Epidermal melanocyte (primary cell): ENCODE measurements at regions not wholly inside any gene's neighbourhood (a gene's known extent, or its start where the extent isn't known, plus 50 kb on each side); places are given as distances from the start of the nearest gene placed in this dataset.

Experiments
- DNase-seq: peaks from one replicate; pipeline ENCODE4 v3.0.0; 2011; ENCODE audit warnings: low spot score; ENCODE audit not compliant: insufficient read length

- no peak for DNase-seq
Observed at GRCh38 chr7:33727315-33727714, 178.0 kb upstream of the BMPER start.

GRCh38 chr7:33728873-33729551, 176.3 kb upstream of the BMPER start:
- DNase-seq, result no peak

GRCh38 chr7:33729726-33730125, 175.6 kb upstream of the BMPER start:
- no peak for DNase-seq

GRCh38 chr7:33730958-33731357, 174.4 kb upstream of the BMPER start:
- DNase-seq, result no peak

- DNase-seq, result no peak
Observed at GRCh38 chr7:33731912-33732311, 173.4 kb upstream of the BMPER start.

GRCh38 chr7:33732462-33732861, 172.9 kb upstream of the BMPER start:
- no peak for DNase-seq

- DNase-seq, result no peak
Observed at GRCh38 chr7:33733870-33734650, 171.3 kb upstream of the BMPER start.

- DNase-seq, result no peak
Observed at GRCh38 chr7:33735403-33735802, 169.9 kb upstream of the BMPER start.

GRCh38 chr7:33736521-33737221, 168.7 kb upstream of the BMPER start:
- DNase-seq, result no peak

GRCh38 chr7:33738260-33738935, 166.9 kb upstream of the BMPER start:
- no peak for DNase-seq

- DNase-seq, result no peak
Observed at GRCh38 chr7:33739286-33739685, 166.1 kb upstream of the BMPER start.

GRCh38 chr7:33742521-33742920, 162.8 kb upstream of the BMPER start:
- no peak for DNase-seq

GRCh38 chr7:33742999-33743587, 162.2 kb upstream of the BMPER start:
- no peak for DNase-seq

- peak; percentile 34 for DNase-seq
Observed at GRCh38 chr7:33743594-33743993, 161.7 kb upstream of the BMPER start.

GRCh38 chr7:33744293-33745075, 160.9 kb upstream of the BMPER start:
- DNase-seq, result no peak

GRCh38 chr7:33745934-33746333, 159.4 kb upstream of the BMPER start:
- DNase-seq, result no peak

GRCh38 chr7:33748793-33749192, 156.5 kb upstream of the BMPER start:
- DNase-seq, result no peak

GRCh38 chr7:33750177-33750576, 155.2 kb upstream of the BMPER start:
- DNase-seq, result no peak

- no peak for DNase-seq
Observed at GRCh38 chr7:33751443-33751842, 153.9 kb upstream of the BMPER start.

GRCh38 chr7:33753881-33754525, 151.3 kb upstream of the BMPER start:
- no peak for DNase-seq
